ENCODE measurements at regions not wholly inside any gene's neighbourhood (a gene's known extent, or its start where the extent isn't known, plus 50 kb on each side); places are given as distances from the start of the nearest gene placed in this dataset.

GRCh38 chr11:103850419-103851165 is 185.8 kb upstream of the DDI1 start:
- no peak overlapping the region for H3K27ac ChIP-seq (ENCODE audit: insufficient read depth, low read length)
- H3K79me2 ChIP-seq (ENCODE audit: control insufficient read depth, insufficient read depth, low read length): no peaks in the 10 kb centered on the region
- no peaks in the 10 kb centered on the region for H3K27me3 ChIP-seq (ENCODE audit: control insufficient read depth, insufficient read depth, low read length)
- H3K9me3 ChIP-seq (ENCODE audit: control insufficient read depth, insufficient read depth, low read depth, low read length): no peaks in the 10 kb centered on the region
- DNase-seq (ENCODE audit: low read depth in 2 of 2): peak in 1 of 2 donors; percentile 27
- H3K4me1 ChIP-seq (ENCODE audit: control insufficient read depth, extremely low read depth, insufficient read depth, low read length): no peaks in the 10 kb centered on the region
- H3K4me2 ChIP-seq (ENCODE audit: extremely low read depth, insufficient read depth, low read length): no peak overlapping the region
- H4K20me1 ChIP-seq (ENCODE audit: control insufficient read depth, extremely low read depth, insufficient read depth, low read length): no peaks in the 10 kb centered on the region
- no peak overlapping the region for H3K4me3 ChIP-seq (replicated peaks in 1 of 4; ENCODE audit: control extremely low read depth in 1 of 4, insufficient read depth in 1 of 4, low read depth in 3 of 4, low read length in 4 of 4)
- TF ChIP-seq EZH2 (IDR thresholded peaks at IDR 0.05; ENCODE audit: low read length, missing control alignments) (no peak), CTCF (conservative IDR thresholded peaks at IDR 0.05 in 1 of 2, IDR thresholded peaks at IDR 0.05 in 1 of 2; ENCODE audit: low read depth in 1 of 2, low read length in 2 of 2) (no peak)
- no peak overlapping the region for H2AFZ ChIP-seq (ENCODE audit: low read length)
- no peaks in the 10 kb centered on the region for H3K36me3 ChIP-seq (ENCODE audit: control insufficient read depth, insufficient read depth, low read length)
- no peak overlapping the region for H3K9ac ChIP-seq (ENCODE audit: insufficient read depth, low read length)

- H2AFZ ChIP-seq (ENCODE audit: low read length): no peak overlapping the region
- no peak overlapping the region for H3K27ac ChIP-seq (ENCODE audit: insufficient read depth, low read length)
- H3K4me2 ChIP-seq (ENCODE audit: extremely low read depth, insufficient read depth, low read length): no peak overlapping the region
- no peak for TF ChIP-seq CTCF (conservative IDR thresholded peaks at IDR 0.05 in 1 of 2, IDR thresholded peaks at IDR 0.05 in 1 of 2; ENCODE audit: low read depth in 1 of 2, low read length in 2 of 2)
- no peak for TF ChIP-seq EZH2 (IDR thresholded peaks at IDR 0.05; ENCODE audit: low read length, missing control alignments)
- H3K79me2 ChIP-seq (ENCODE audit: control insufficient read depth, insufficient read depth, low read length): no peaks in the 10 kb centered on the region
- H3K9ac ChIP-seq (ENCODE audit: insufficient read depth, low read length): no peak overlapping the region
- H3K4me3 ChIP-seq (replicated peaks in 1 of 4; ENCODE audit: control extremely low read depth in 1 of 4, insufficient read depth in 1 of 4, low read depth in 3 of 4, low read length in 4 of 4): no peak overlapping the region
- no peaks in the 10 kb centered on the region for H3K9me3 ChIP-seq (ENCODE audit: control insufficient read depth, insufficient read depth, low read depth, low read length)
- DNase-seq (ENCODE audit: low read depth in 2 of 2): peak; percentile 64 to 79
- H4K20me1 ChIP-seq (ENCODE audit: control insufficient read depth, extremely low read depth, insufficient read depth, low read length): no peaks in the 10 kb centered on the region
- H3K36me3 ChIP-seq (ENCODE audit: control insufficient read depth, insufficient read depth, low read length): no peaks in the 10 kb centered on the region
- H3K4me1 ChIP-seq (ENCODE audit: control insufficient read depth, extremely low read depth, insufficient read depth, low read length): no peaks in the 10 kb centered on the region
- no peaks in the 10 kb centered on the region for H3K27me3 ChIP-seq (ENCODE audit: control insufficient read depth, insufficient read depth, low read length)
Measured at GRCh38 chr11:103851166-103851651, 185.2 kb upstream of the DDI1 start.
